ENCODE measurements at regions not wholly inside any gene's neighbourhood (a gene's known extent, or its start where the extent isn't known, plus 50 kb on each side); places are given as distances from the start of the nearest gene placed in this dataset.

DNA sequence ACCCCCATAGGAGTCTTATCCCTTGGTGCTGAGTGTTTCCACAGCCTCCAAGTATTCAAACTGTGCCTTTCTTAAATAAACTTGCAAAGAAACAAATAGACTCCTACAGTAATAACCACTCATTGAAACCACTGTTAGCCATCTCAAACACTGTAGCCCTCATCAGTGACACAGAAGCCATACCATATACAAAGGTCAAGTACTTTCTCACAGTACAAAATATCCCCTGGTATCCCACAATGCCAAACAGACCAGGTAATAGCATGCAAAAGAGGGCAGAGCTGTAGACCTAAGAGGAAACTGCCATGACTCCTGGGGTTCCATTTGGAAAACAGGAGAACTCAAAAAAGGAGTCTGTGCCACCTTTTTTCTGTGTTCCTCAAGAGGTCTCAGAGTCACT lies 173.8 kb upstream of the PPP1R2C start:
- Histone ChIP-seq H3K4me1 (no peaks in the 10 kb centered on the region), H3K4me3 (no peak overlapping the region), H3K27ac (no peak overlapping the region), H3K27me3 (no peaks in the 10 kb centered on the region), H3K9me3 (no peaks in the 10 kb centered on the region), H3K36me3 (replicated peaks in 1 of 2; ENCODE audit: insufficient read depth in 1 of 2, low read depth in 2 of 2) (no peaks in the 10 kb centered on the region)
- ATAC-seq (no peak), DNase-seq (no peak)
- intact Hi-C loops (cut with DNase I), result no loop called here
- TF ChIP-seq, protein P1, sequence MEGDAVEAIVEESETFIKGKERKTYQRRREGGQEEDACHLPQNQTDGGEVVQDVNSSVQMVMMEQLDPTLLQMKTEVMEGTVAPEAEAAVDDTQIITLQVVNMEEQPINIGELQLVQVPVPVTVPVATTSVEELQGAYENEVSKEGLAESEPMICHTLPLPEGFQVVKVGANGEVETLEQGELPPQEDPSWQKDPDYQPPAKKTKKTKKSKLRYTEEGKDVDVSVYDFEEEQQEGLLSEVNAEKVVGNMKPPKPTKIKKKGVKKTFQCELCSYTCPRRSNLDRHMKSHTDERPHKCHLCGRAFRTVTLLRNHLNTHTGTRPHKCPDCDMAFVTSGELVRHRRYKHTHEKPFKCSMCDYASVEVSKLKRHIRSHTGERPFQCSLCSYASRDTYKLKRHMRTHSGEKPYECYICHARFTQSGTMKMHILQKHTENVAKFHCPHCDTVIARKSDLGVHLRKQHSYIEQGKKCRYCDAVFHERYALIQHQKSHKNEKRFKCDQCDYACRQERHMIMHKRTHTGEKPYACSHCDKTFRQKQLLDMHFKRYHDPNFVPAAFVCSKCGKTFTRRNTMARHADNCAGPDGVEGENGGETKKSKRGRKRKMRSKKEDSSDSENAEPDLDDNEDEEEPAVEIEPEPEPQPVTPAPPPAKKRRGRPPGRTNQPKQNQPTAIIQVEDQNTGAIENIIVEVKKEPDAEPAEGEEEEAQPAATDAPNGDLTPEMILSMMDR (IDR thresholded peaks at IDR 0.05), result no peak
- no peak for TF ChIP-seq POLR2A (IDR thresholded peaks at IDR 0.05)

DNA sequence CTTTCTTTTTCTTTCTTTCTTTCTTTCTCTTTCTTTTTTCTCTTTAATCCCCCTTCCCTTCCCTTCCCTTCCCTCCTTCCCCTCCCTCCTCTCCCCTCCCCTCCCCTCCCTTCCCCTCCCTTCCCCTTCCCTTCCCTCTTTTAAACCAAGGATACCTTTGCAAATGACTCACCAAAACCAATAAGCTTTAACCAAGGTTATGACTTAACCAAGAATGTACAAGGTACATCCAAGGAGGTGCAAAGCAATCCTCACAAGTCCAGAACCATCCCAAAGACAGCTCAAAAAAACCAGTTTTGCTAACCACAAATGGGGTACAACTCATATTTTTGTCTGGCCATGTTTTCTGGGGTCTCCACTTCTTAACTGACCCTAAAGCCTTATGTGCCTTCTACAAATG lies 174.7 kb upstream of the PPP1R2C start:
- H3K9me3 ChIP-seq, result no peaks in the 10 kb centered on the region
- H3K36me3 ChIP-seq (replicated peaks in 1 of 2; ENCODE audit: insufficient read depth in 1 of 2, low read depth in 2 of 2), result no peaks in the 10 kb centered on the region
- ATAC-seq (no peak), DNase-seq (no peak)
- no peaks in the 10 kb centered on the region for H3K4me1 ChIP-seq
- H3K4me3 ChIP-seq, result no peak overlapping the region
- intact Hi-C loops (cut with DNase I), result no loop called here
- TF ChIP-seq, protein P1 (IDR thresholded peaks at IDR 0.05), result no peak
- no peak for TF ChIP-seq POLR2A (IDR thresholded peaks at IDR 0.05)
- H3K27ac ChIP-seq, result no peak overlapping the region
- H3K27me3 ChIP-seq, result no peaks in the 10 kb centered on the region

DNA sequence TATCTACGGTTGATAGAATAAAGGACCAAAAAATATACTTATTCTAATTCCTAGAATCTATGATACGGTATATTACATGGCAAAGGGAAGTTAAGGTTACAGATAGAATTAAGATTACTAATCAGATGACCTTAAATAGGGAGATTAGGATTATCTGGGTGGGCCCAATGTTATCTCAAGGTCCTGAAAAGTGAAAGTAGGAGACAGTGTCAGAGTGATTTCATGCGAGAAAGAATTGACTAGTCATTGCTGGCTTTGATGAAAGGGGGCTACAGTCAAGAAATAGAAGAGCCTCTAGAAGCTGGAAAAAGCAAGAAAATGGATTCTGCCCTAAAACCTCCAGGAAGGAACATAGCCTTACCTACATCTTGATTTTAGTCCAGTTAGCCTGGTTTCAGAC lies 176.9 kb upstream of the PPP1R2C start:
- WGBS, 2 donors, result 84% methylated on average over 3 of the region's 3 CpGs
- TF ChIP-seq, protein P1 (IDR thresholded peaks at IDR 0.05), result no peak
- TF ChIP-seq POLR2A (IDR thresholded peaks at IDR 0.05), result no peak
- no peak for ATAC-seq
- Histone ChIP-seq H3K27me3 (no peaks in the 10 kb centered on the region), H3K9me3 (no peaks in the 10 kb centered on the region), H3K36me3 (replicated peaks in 1 of 2; ENCODE audit: insufficient read depth in 1 of 2, low read depth in 2 of 2) (no peaks in the 10 kb centered on the region), H3K4me3 (no peak overlapping the region), H3K27ac (no peak overlapping the region), H3K4me1 (no peaks in the 10 kb centered on the region)
- DNase-seq, result no peak
- intact Hi-C loops (cut with DNase I), result no loop called here

DNA sequence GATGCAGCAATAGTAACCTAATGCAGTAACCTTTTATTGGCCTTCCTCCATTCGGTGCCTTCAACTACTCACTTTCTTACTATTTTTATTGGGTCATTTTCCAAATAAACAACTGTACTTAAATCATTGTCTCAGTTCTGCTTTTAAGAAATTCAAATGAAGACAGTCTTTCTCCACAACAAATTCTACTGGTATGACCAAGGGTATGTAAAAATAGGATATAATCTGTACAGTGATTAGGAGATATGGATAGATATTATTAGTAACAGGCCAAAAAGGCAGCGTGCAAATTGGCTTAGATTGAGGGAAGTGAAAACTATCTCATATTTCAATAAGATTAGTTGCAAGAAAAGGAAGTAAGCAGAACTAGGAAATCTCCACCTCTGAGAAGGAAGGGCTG lies 177.4 kb upstream of the PPP1R2C start:
- WGBS, 2 donors, result 63 to 85% methylated on average over 2 of the region's 2 CpGs
- intact Hi-C loops (cut with DNase I), result no loop called here
- ATAC-seq, result no peak
- DNase-seq, result no peak
- Histone ChIP-seq H3K27me3 (no peaks in the 10 kb centered on the region), H3K36me3 (replicated peaks in 1 of 2; ENCODE audit: insufficient read depth in 1 of 2, low read depth in 2 of 2) (no peaks in the 10 kb centered on the region), H3K4me1 (no peaks in the 10 kb centered on the region), H3K27ac (no peak overlapping the region), H3K9me3 (no peaks in the 10 kb centered on the region), H3K4me3 (no peak overlapping the region)
- TF ChIP-seq POLR2A (IDR thresholded peaks at IDR 0.05), result no peak
- TF ChIP-seq, protein P1 (IDR thresholded peaks at IDR 0.05), result no peak

DNA sequence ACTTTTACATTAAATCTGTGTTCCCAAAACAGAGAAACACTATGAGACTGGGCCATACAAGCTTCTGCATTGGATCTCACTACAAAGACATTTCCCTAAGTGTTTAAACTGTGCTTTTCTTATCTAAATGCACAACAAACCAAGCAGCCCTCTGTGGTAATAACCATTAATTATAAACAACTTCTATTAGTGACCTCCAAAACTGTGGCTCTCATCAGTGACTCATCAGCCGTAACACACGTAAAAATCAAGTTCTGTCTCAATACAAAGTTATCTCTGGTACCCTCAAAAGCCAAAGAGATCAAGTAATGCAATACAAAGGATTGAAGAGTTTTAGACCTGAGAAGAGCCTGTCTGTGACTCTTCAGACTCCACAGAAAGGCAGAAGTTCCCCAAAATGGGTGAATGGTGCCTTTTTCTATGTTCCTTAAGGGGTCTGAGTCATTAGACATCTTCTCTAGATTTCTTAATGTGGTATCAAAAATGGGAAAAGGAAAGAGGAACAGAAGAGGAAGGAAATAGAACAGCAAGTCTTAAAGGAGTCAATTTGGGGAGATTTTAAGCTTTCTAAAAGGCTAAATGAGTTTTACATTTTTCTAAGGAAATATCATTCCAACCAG lies 189.8 kb upstream of the PPP1R2C start:
- H3K9me3 ChIP-seq, result no peaks in the 10 kb centered on the region
- DNase-seq (no peak), ATAC-seq (no peak)
- no peaks in the 10 kb centered on the region for H3K4me1 ChIP-seq
- no peaks in the 10 kb centered on the region for H3K27me3 ChIP-seq
- intact Hi-C loops (cut with DNase I), result no loop called here
- WGBS, 2 donors, result 66 to 71% methylated on average over 2 of the region's 2 CpGs
- TF ChIP-seq, protein P1 (IDR thresholded peaks at IDR 0.05), result no peak
- no peak for TF ChIP-seq POLR2A (IDR thresholded peaks at IDR 0.05)
- H3K4me3 ChIP-seq, result no peak overlapping the region
- H3K27ac ChIP-seq, result no peak overlapping the region
- H3K36me3 ChIP-seq (replicated peaks in 1 of 2; ENCODE audit: insufficient read depth in 1 of 2, low read depth in 2 of 2), result no peaks in the 10 kb centered on the region
